Hepatocyte (in vitro differentiated cells): ENCODE measurements at regions not wholly inside any gene's neighbourhood (a gene's known extent, or its start where the extent isn't known, plus 50 kb on each side); places are given as distances from the start of the nearest gene placed in this dataset.

Experiments used
- CTCF ChIP-seq: fragments of 200-600 bp; sonication (generic); IDR thresholded peaks from 2 replicates; pipeline ENCODE4 v1.5.1; 2016; ENCODE audit warnings: antibody characterized with exemption, mild to moderate bottlenecking; ENCODE audit not compliant: poor library complexity
- EZH2 ChIP-seq: fragments of 200-600 bp; sonication (generic); IDR thresholded peaks from 2 replicates; pipeline ENCODE4 v1.6.1; 2016; ENCODE audit warnings: antibody characterized with exemption, mild to moderate bottlenecking, borderline replicate concordance
- EZH2phosphoT487 ChIP-seq: fragments of 200-600 bp; sonication (generic); IDR thresholded peaks from one replicate; pipeline ENCODE4 v1.6.1; 2018; ENCODE audit warnings: antibody characterized with exemption, mild to moderate bottlenecking, low read depth, moderate library complexity; ENCODE audit not compliant: unreplicated experiment, severe bottlenecking

DNA sequence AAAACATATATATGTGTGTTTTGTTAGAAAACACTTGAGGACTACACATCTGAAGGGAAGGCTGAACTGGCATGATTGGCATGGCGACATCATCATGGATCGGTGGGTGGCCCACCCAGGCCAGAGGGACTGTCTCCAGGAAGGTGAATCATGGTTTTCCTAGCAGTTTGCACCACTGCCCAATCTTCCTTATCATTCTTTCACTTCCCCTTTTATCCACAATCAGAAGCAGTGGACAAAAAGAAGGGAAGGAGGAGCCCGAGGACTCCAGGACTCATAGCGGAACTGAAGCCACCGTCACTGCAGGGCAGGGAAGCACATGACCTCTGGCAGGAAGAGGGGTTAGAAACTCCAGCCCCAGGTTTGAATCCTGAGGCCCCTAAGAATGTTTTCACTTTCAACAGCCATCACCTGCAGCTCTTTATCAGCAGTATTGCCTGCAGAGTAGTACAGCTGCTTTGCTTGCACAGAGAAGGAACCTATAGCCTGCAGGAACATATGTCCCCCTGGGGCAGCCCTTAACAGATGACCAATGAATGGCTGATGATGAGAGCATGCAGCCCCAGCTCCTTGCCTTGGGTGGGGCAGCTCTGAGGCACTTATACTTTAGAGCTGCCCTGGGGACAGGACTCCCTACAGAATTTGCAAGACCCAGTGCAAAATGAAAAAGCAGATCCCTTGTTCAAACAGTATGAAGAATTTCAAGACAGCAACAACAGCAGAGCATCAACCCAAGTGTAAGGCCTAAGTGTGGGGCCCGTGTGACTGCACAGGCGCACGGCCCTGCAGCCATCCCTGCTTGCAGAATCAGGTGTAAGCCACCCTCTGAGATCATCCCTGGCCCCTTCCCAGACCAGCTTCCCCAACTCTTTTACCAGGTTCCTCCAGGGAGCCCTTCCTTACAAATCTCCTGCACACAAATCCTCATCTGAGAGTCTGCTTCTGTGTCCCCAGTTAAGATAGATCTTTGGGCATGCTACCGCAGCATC is 241.8 kb upstream of the IRF2BP2 start:
- TF ChIP-seq EZH2 (no peak), CTCF (no peak), EZH2phosphoT487 (no peak)
